Thyroid gland (tissue), 4 donors: ENCODE measurements at regions not wholly inside any gene's neighbourhood (a gene's known extent, or its start where the extent isn't known, plus 50 kb on each side); places are given as distances from the start of the nearest gene placed in this dataset.

Source experiments
- DNase-seq, 2 donors: peaks; one replicate each; pipeline ENCODE4 v3.0.0-alpha.2; 2019
- H3K27ac ChIP-seq, 3 donors: fragments of 200-600 bp; sonication (generic); 1 replicate in 2 of 3; 2 replicates in 1 of 3; pipeline ENCODE4 v1.5.1; 2016 to 2019; ENCODE audit warnings: mild to moderate bottlenecking in 1 of 3, moderate library complexity in 1 of 3
- H3K27me3 ChIP-seq: fragments of 200-600 bp; sonication (generic); one replicate; pipeline ENCODE4 v1.5.1; 2019
- H3K36me3 ChIP-seq, 2 donors: fragments of 200-600 bp; sonication (generic); one replicate each; pipeline ENCODE4 v1.5.1; 2016 to 2019
- H3K4me1 ChIP-seq, 2 donors: fragments of 200-600 bp; sonication (generic); one replicate each; pipeline ENCODE4 v1.5.1; 2017 to 2019
- H3K4me3 ChIP-seq, 3 donors: fragments of 200-600 bp; sonication (generic); replicated peaks in 1 of 3; 1 replicate in 2 of 3; 2 replicates in 1 of 3; pipeline ENCODE4 v1.5.1; 2016; ENCODE audit warnings: mild to moderate bottlenecking in 1 of 3
- H3K9me3 ChIP-seq: fragments of 200-600 bp; sonication (generic); one replicate; pipeline ENCODE4 v1.5.1; 2017
- POLR2A ChIP-seq, 2 donors: fragments of 450-650 bp; IDR thresholded peaks; one replicate each; pipeline ENCODE4 v1.6.1; 2017; ENCODE audit warnings: antibody characterized with exemption in 2 of 2, mild to moderate bottlenecking in 2 of 2, moderate library complexity in 1 of 2
- WGBS, 2 donors: methylation state at CpG; one replicate each; pipeline ENCODE4 v1.1.5; 2017; 5-methylcytosine and 5-hydroxymethylcytosine counted together
- intact Hi-C: fragments of 100-400 bp; cut with DNase I; formaldehyde crosslinking; loops from one replicate; pipeline ENCODE4 v1.15.1; 2023
- TF ChIP-seq, protein P1 (sequence below), 6 experiments: fragments of 200-600 bp in 3 of 6; fragments of 450-650 bp in 3 of 6; sonication (generic) in 3 of 6; IDR thresholded peaks; one replicate each; pipeline ENCODE4 v1.5.1; 2016 to 2019; ENCODE audit warnings: antibody characterized with exemption in 6 of 6, mild to moderate bottlenecking in 2 of 6, inconsistent platforms in 1 of 6, moderate library complexity in 1 of 6

DNA sequence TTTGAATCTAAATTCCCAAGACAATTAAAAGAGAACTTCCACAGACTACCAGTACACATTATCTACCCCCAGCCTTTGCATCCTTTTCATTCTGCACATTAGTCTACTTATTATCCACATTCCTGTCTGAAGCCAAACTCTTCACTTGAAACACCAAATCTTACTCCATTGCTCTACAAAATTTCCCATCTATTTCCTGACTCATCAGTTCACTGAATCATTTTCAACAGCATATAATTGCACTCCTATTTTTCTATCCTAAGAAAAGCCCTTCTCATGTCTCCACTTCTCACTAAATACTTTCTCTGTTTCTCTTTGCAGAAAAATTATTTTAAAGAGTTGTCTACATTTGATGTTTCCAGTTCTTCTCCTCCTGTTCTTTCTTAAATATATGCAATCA, 239.4 kb upstream of the FERMT1 start:
- Histone ChIP-seq H3K27ac (no peak overlapping the region), H3K4me1 (no peaks in the 10 kb centered on the region), H3K4me3 (no peak overlapping the region), H3K27me3 (no peaks in the 10 kb centered on the region), H3K9me3 (no peaks in the 10 kb centered on the region), H3K36me3 (no peaks in the 10 kb centered on the region)
- no peak for DNase-seq
- TF ChIP-seq POLR2A (IDR thresholded peaks at IDR 0.05), result no peak
- TF ChIP-seq, protein P1, sequence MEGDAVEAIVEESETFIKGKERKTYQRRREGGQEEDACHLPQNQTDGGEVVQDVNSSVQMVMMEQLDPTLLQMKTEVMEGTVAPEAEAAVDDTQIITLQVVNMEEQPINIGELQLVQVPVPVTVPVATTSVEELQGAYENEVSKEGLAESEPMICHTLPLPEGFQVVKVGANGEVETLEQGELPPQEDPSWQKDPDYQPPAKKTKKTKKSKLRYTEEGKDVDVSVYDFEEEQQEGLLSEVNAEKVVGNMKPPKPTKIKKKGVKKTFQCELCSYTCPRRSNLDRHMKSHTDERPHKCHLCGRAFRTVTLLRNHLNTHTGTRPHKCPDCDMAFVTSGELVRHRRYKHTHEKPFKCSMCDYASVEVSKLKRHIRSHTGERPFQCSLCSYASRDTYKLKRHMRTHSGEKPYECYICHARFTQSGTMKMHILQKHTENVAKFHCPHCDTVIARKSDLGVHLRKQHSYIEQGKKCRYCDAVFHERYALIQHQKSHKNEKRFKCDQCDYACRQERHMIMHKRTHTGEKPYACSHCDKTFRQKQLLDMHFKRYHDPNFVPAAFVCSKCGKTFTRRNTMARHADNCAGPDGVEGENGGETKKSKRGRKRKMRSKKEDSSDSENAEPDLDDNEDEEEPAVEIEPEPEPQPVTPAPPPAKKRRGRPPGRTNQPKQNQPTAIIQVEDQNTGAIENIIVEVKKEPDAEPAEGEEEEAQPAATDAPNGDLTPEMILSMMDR (IDR thresholded peaks at IDR 0.05), result no peak
- intact Hi-C loops, result no loop called here

DNA sequence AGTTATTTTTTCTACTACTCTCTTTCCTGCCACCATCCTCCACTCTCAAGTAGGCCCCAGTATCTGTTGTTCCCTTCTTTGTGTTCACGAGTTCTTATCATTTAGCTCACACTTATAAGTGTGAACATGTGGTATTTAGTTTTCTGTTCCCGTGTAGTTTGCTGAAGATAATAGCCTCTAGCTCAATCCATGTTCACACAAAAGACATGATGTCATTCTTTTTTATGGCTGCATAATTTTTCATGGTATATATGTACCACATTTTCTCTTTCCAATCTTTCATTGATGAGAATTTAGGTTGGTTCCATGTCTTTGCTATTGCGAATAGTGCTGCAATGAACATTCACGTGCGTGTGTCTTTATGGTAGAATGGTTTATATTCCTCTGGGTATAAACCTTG, 237.9 kb upstream of the FERMT1 start:
- Histone ChIP-seq H3K36me3 (no peaks in the 10 kb centered on the region), H3K4me1 (no peaks in the 10 kb centered on the region), H3K27me3 (no peaks in the 10 kb centered on the region), H3K27ac (no peak overlapping the region), H3K4me3 (no peak overlapping the region), H3K9me3 (no peaks in the 10 kb centered on the region)
- no peak for DNase-seq
- 91 to 93% methylated on average over 5 of the region's 5 CpGs for WGBS, 2 donors
- TF ChIP-seq, protein P1 (IDR thresholded peaks at IDR 0.05), result no peak
- no peak for TF ChIP-seq POLR2A (IDR thresholded peaks at IDR 0.05)
- intact Hi-C loops, result no loop called here

DNA sequence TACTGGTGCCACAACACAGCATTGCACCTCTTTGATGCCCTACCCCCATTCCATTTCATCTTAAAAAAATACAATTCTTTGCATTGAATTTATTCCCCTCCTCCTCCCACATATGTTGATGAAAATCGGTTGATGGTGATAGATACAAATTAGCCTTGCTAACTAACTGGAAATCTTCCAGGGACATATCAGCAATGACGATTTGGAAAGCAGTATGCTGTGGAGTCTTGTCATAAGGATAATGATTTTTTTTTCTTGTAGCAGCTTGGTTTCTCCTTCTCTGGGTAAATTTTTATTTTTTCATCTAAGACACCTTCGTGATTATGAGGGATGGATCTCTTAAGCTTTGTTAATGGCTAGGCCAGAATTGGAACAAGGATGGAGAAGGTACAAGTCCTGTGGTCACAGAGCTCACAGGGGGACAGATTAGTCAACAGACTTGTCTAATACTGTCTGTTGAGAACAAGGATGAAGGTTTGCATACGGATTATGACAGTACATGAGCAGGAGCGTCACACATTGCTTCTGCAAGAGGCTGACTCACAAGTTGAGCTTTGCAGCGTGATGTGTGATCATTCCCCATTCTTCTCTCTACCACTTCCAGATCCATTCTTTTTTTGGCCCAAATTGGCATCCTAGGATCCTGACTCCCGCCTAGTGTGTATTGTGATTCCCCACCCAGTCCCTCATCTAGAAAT, 233.1 kb upstream of the FERMT1 start:
- no peak for TF ChIP-seq POLR2A (IDR thresholded peaks at IDR 0.05)
- TF ChIP-seq, protein P1 (IDR thresholded peaks at IDR 0.05), result no peak
- Histone ChIP-seq H3K27me3 (no peaks in the 10 kb centered on the region), H3K36me3 (no peaks in the 10 kb centered on the region), H3K27ac (no peak overlapping the region), H3K4me1 (no peaks in the 10 kb centered on the region), H3K9me3 (no peaks in the 10 kb centered on the region), H3K4me3 (no peak overlapping the region)
- intact Hi-C loops, result no loop called here
- no peak for DNase-seq
- 81 to 90% methylated on average over 7 of the region's 7 CpGs for WGBS, 2 donors

DNA sequence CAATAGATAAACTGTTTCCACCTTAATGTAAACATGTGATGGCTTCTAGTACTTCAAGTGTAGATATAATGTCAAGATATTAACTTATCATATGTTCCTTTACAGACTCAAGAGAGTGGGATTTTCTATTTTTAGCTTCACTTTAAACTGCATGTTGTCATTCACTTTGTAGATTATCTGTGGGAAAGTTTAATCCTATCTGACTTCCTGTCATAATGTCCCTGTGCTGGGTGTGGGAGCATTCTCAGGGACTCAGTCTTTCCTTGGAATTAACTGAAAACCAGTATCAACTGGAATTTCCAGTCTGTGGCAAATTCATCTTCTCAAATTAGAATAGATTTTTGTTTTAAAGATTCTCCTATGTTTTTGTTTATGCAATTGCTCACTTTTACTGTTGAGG, 226.1 kb upstream of the FERMT1 start:
- Histone ChIP-seq H3K36me3 (no peaks in the 10 kb centered on the region), H3K4me1 (no peaks in the 10 kb centered on the region), H3K4me3 (no peak overlapping the region), H3K27ac (no peak overlapping the region), H3K9me3 (no peaks in the 10 kb centered on the region), H3K27me3 (no peaks in the 10 kb centered on the region)
- TF ChIP-seq POLR2A (IDR thresholded peaks at IDR 0.05), result no peak
- TF ChIP-seq, protein P1 (IDR thresholded peaks at IDR 0.05), result no peak
- intact Hi-C loops, result no loop called here
- DNase-seq, result no peak

DNA sequence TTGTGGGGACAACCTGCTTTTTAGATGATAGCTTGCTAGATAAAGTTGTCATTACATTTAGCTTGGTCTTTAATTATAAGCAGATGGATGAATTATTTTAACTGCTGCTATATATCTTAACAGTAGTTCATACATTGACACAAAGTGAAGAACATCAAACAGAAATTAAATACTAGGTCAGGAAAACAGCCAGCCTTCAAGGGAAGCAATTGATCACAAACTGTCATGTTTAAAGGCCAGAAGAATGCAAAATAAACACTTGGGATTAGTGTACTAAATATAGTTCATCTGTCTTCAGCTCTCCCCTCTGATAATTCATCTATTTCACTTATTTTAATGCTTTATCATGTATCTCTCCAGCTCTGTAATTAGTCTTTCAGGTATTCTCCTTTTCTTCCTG, 225.1 kb upstream of the FERMT1 start:
- no peaks in the 10 kb centered on the region for H3K27me3 ChIP-seq
- DNase-seq, result no peak
- no peaks in the 10 kb centered on the region for H3K4me1 ChIP-seq
- no peak overlapping the region for H3K4me3 ChIP-seq
- intact Hi-C loops, result no loop called here
- H3K9me3 ChIP-seq, result no peaks in the 10 kb centered on the region
- H3K36me3 ChIP-seq, result no peaks in the 10 kb centered on the region
- no peak overlapping the region for H3K27ac ChIP-seq
- TF ChIP-seq, protein P1 (IDR thresholded peaks at IDR 0.05), result no peak
- no peak for TF ChIP-seq POLR2A (IDR thresholded peaks at IDR 0.05)
